ENCODE measurements at regions not wholly inside any gene's neighbourhood (a gene's known extent, or its start where the extent isn't known, plus 50 kb on each side); places are given as distances from the start of the nearest gene placed in this dataset.
A peak's percentile ranks its signal among the peaks of the same experiment; 100 is the strongest.

DNA sequence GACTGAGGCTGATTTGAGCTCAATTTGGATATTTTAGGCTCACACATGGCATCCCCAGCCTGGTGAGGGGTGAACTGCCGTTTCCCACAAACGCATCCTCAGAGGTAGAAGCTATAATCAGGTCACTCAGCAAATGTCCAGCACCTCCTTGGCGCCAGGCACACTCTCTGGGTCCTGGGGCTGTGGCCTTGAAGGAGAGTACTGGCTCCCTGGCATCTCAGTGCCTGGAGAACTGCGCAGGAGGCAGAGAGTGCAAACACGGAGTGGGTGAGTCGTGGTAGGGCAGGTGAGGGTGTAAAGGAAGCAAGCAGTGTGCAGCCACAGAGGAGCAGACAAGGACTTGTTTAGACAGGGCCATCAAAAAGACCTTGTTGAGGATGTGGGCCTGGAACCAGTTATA is 224.0 kb upstream of the ZNF32 start:
- H3K27ac ChIP-seq (ENCODE audit: low read depth, low read length), result no peak overlapping the region
- no peaks in the 10 kb centered on the region for H3K36me3 ChIP-seq (ENCODE audit: control insufficient read depth, insufficient read depth, low read length)
- no peak overlapping the region for H3K9ac ChIP-seq (ENCODE audit: low read length)
- no peak overlapping the region for H3K4me3 ChIP-seq (ENCODE audit: low read length)
- no peaks in the 10 kb centered on the region for H3K27me3 ChIP-seq (ENCODE audit: control insufficient read depth, insufficient read depth, low read length)
- no peaks in the 10 kb centered on the region for H3K4me1 ChIP-seq (ENCODE audit: control insufficient read depth, insufficient read depth, low read length)

- Histone ChIP-seq H3K9ac (ENCODE audit: low read length) (no peak overlapping the region), H3K27ac (ENCODE audit: low read depth, low read length) (no peak overlapping the region), H3K4me3 (ENCODE audit: low read length) (no peak overlapping the region), H3K4me1 (ENCODE audit: control insufficient read depth, insufficient read depth, low read length) (no peaks in the 10 kb centered on the region), H3K27me3 (ENCODE audit: control insufficient read depth, insufficient read depth, low read length) (no peaks in the 10 kb centered on the region), H3K36me3 (ENCODE audit: control insufficient read depth, insufficient read depth, low read length) (no peaks in the 10 kb centered on the region)
Observed at GRCh38 chr10:43871545-43871944, 222.9 kb upstream of the ZNF32 start.

- Histone ChIP-seq H3K36me3 (ENCODE audit: control insufficient read depth, insufficient read depth, low read length) (no peaks in the 10 kb centered on the region), H3K27me3 (ENCODE audit: control insufficient read depth, insufficient read depth, low read length) (no peaks in the 10 kb centered on the region), H3K4me1 (ENCODE audit: control insufficient read depth, insufficient read depth, low read length) (no peaks in the 10 kb centered on the region), H3K27ac (ENCODE audit: low read depth, low read length) (no peak overlapping the region), H3K9ac (ENCODE audit: low read length) (no peak overlapping the region), H3K4me3 (ENCODE audit: low read length) (no peak overlapping the region)
Observed at GRCh38 chr10:43870968-43871439, 222.3 kb upstream of the ZNF32 start.

- H3K4me3 ChIP-seq (ENCODE audit: low read length), result no peak overlapping the region
- H3K4me1 ChIP-seq (ENCODE audit: control insufficient read depth, insufficient read depth, low read length), result no peaks in the 10 kb centered on the region
- no peak overlapping the region for H3K9ac ChIP-seq (ENCODE audit: low read length)
- H3K36me3 ChIP-seq (ENCODE audit: control insufficient read depth, insufficient read depth, low read length), result no peaks in the 10 kb centered on the region
- no peak overlapping the region for H3K27ac ChIP-seq (ENCODE audit: low read depth, low read length)
- no peaks in the 10 kb centered on the region for H3K27me3 ChIP-seq (ENCODE audit: control insufficient read depth, insufficient read depth, low read length)
Observed at GRCh38 chr10:43869669-43870322, 221.1 kb upstream of the ZNF32 start.

DNA sequence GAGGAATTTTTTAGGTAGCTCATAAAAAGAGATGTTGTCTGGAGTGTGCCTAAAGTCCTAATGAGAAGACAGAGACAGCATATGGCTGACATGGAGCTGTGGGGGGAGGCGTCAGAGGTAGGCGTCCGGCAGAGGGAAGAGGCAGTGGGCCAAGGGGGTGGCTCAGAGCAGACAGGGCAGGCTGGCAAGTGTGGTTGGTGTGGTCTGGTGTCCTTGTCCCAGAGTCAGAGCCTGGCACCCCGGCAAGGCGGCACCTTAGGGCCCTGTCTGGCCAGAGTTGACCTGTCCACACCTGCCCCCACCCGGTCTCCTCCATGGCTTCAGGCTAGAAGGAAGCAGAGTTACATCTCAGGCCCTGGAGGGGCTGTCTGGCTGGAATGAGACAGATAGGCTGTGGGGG is 220.3 kb upstream of the ZNF32 start:
- Histone ChIP-seq H3K27me3 (ENCODE audit: control insufficient read depth, insufficient read depth, low read length) (no peaks in the 10 kb centered on the region), H3K4me3 (ENCODE audit: low read length) (no peak overlapping the region), H3K27ac (ENCODE audit: low read depth, low read length) (no peak overlapping the region), H3K4me1 (ENCODE audit: control insufficient read depth, insufficient read depth, low read length) (peaks cover 5% of the 10 kb centered on the region), H3K9ac (ENCODE audit: low read length) (no peak overlapping the region), H3K36me3 (ENCODE audit: control insufficient read depth, insufficient read depth, low read length) (no peaks in the 10 kb centered on the region)

DNA sequence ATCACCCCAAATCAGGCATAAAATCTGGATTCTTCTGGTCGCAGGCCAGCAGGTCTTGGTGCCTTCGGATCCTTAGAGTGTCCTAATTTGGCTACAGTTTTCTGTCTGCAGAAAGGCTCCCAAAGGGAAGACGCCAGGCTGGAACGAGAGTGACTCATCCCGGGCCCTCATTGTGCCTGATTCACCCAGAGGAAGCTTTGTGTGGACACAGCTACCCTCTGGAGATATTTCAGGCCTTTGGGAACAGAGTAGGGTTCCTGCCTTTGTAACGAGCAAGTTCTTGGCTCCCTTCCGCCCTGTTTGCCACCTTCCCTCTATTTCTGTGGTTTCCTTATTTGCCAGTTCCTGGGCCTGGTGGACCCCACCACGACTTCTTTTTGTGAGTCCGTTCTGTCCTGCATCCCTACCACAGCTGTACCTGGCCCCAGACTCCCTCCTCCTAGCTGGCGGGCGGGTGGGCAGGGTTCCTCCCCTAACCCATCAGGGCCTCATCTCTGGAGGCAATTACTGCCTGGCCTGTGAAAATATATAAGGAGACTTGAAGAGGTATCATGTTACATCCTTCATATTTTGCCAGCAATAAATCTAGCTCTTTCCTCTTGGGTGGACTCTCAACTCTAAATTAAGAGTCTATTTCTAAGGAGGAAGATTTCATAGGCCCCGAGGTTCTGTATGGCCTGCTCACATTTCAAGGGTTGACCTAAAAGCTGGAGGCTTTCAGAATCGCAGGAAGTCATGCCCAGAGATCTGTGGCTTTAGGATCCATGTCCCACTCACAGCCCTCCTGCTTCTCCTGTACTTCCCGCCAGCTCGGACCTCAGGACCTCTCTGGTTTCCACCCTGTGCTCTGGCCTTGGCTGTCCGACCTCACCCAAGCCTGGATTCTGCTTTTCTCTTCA is 219.2 kb upstream of the ZNF32 start:
- no peak overlapping the region for H3K4me3 ChIP-seq (ENCODE audit: low read length)
- H3K36me3 ChIP-seq (ENCODE audit: control insufficient read depth, insufficient read depth, low read length), result no peaks in the 10 kb centered on the region
- H3K27ac ChIP-seq (ENCODE audit: low read depth, low read length), result no peak overlapping the region
- peaks cover 6% of the 10 kb centered on the region for H3K4me1 ChIP-seq (ENCODE audit: control insufficient read depth, insufficient read depth, low read length)
- H3K27me3 ChIP-seq (ENCODE audit: control insufficient read depth, insufficient read depth, low read length), result no peaks in the 10 kb centered on the region
- no peak overlapping the region for H3K9ac ChIP-seq (ENCODE audit: low read length)

- H3K27me3 ChIP-seq (ENCODE audit: control insufficient read depth, insufficient read depth, low read length), result no peaks in the 10 kb centered on the region
- no peaks in the 10 kb centered on the region for H3K36me3 ChIP-seq (ENCODE audit: control insufficient read depth, insufficient read depth, low read length)
- H3K27ac ChIP-seq (ENCODE audit: low read depth, low read length), result no peak overlapping the region
- H3K4me3 ChIP-seq (ENCODE audit: low read length), result no peak overlapping the region
- H3K9ac ChIP-seq (ENCODE audit: low read length), result no peak overlapping the region
- peaks cover 6% of the 10 kb centered on the region for H3K4me1 ChIP-seq (ENCODE audit: control insufficient read depth, insufficient read depth, low read length)
Observed at GRCh38 chr10:43867113-43867512, 218.4 kb upstream of the ZNF32 start.

DNA sequence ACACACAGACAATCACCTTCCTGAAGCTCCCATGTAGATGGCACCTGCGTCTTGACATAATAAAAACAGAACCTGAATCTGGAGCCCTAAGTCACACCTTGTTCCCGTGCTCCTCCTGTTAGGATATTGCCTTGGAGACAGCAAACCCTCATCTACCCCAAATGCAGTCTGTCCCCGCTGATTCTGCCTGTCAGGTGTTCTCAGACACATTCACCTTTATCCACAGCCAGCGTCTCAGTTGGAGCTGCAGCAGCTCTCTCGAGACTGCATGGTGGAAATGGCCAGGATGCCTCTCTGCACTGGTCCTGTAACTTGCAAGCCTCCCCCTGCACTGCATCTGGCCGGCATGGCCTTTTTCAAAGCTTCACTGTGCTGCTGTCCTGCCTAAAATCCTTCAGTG is 218.0 kb upstream of the ZNF32 start:
- Histone ChIP-seq H3K4me1 (ENCODE audit: control insufficient read depth, insufficient read depth, low read length) (peaks cover 6% of the 10 kb centered on the region), H3K9ac (ENCODE audit: low read length) (no peak overlapping the region), H3K4me3 (ENCODE audit: low read length) (no peak overlapping the region), H3K27me3 (ENCODE audit: control insufficient read depth, insufficient read depth, low read length) (no peaks in the 10 kb centered on the region), H3K36me3 (ENCODE audit: control insufficient read depth, insufficient read depth, low read length) (no peaks in the 10 kb centered on the region), H3K27ac (ENCODE audit: low read depth, low read length) (no peak overlapping the region)

GRCh38 chr10:43865265-43866135 is 216.8 kb upstream of the ZNF32 start:
- H3K27me3 ChIP-seq (ENCODE audit: control insufficient read depth, insufficient read depth, low read length), result no peaks in the 10 kb centered on the region
- H3K9ac ChIP-seq (ENCODE audit: low read length), result no peak overlapping the region
- H3K27ac ChIP-seq (ENCODE audit: low read depth, low read length), result no peak overlapping the region
- peaks cover 6% of the 10 kb centered on the region for H3K4me1 ChIP-seq (ENCODE audit: control insufficient read depth, insufficient read depth, low read length)
- H3K36me3 ChIP-seq (ENCODE audit: control insufficient read depth, insufficient read depth, low read length), result no peaks in the 10 kb centered on the region
- H3K4me3 ChIP-seq (ENCODE audit: low read length), result no peak overlapping the region

DNA sequence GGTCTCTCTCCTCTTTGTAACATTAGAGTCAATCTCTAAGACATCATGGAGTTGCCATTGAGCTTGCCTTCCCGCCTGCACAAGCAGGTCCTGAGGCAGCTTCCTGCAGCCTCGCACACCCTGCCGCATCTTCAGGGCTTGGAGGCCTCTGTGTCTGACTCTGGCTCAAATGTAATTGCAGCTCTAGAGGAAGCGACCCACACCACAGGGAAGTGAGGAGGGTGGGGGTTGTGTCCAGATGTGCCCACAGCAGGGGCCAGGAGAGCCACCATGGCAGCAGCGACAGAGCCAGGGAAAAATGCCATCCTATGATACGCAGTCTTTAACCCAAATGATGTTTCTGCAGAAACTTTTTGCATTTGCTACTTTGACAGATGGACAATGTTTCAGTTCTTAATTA is 216.0 kb upstream of the ZNF32 start:
- no peaks in the 10 kb centered on the region for H3K36me3 ChIP-seq (ENCODE audit: control insufficient read depth, insufficient read depth, low read length)
- peaks cover 6% of the 10 kb centered on the region for H3K4me1 ChIP-seq (ENCODE audit: control insufficient read depth, insufficient read depth, low read length)
- H3K27me3 ChIP-seq (ENCODE audit: control insufficient read depth, insufficient read depth, low read length), result no peaks in the 10 kb centered on the region
- no peak overlapping the region for H3K27ac ChIP-seq (ENCODE audit: low read depth, low read length)
- H3K9ac ChIP-seq (ENCODE audit: low read length), result no peak overlapping the region
- no peak overlapping the region for H3K4me3 ChIP-seq (ENCODE audit: low read length)

DNA sequence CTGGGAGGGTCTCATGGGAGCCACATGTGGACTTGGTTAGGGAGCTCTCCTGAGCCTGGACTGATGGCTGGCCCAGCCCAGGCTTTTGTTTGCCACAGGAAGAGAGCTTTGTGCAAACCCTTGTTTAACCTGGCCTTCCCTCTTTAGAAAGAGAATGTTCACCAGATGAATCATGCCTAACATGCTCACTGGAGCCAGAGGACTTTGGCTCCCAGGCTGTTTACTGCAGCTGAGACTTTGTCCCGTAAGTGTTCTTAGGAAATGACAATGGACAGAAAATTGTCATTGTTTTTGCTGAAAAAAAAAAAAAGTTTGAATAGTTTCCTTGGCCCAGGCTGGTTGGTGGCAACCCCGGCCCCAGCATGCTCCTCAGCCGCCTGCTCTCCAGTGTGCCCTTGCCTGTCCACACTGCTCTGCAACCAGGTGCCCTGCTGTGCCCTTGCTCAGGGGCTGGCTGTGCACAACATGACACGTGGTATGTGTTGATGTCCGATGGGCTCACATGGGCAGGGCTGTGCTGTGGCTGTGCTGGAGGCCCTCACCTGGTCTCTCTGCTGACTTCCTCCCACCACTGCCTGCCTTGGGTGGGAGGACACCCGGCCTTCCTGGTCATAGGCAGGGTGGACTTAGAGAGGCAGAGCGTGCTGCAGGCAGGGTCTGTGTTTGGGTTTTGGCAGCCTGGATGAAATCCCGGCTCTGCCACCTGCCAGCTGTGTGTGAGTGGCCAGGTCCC is 215.3 kb upstream of the ZNF32 start:
- Histone ChIP-seq H3K27me3 (ENCODE audit: control insufficient read depth, insufficient read depth, low read length) (no peaks in the 10 kb centered on the region), H3K4me3 (ENCODE audit: low read length) (no peak overlapping the region), H3K27ac (ENCODE audit: low read depth, low read length) (peak overlapping the region; percentile 24), H3K9ac (ENCODE audit: low read length) (no peak overlapping the region), H3K4me1 (ENCODE audit: control insufficient read depth, insufficient read depth, low read length) (peaks cover 6% of the 10 kb centered on the region), H3K36me3 (ENCODE audit: control insufficient read depth, insufficient read depth, low read length) (no peaks in the 10 kb centered on the region)

DNA sequence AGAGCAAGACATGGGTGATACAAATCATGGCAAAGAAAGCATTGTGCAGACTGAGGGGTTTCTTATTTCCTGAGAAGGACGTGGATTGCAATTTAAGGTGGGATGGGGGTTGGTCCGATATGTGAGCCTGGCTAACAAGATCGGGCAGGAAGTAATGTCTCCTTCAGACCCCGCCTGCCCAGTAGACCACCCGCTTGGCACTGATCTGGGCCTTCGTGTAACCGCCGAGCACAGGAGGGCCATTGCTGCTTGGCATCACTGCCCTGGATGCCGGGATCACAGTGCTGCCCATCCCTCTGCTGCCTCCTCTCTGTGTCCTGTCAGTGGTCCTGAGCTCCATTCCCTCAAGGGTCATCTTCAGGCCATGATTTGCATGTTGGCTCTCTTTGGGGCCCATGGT is 214.6 kb upstream of the ZNF32 start:
- Histone ChIP-seq H3K27ac (ENCODE audit: low read depth, low read length) (no peak overlapping the region), H3K36me3 (ENCODE audit: control insufficient read depth, insufficient read depth, low read length) (no peaks in the 10 kb centered on the region), H3K9ac (ENCODE audit: low read length) (no peak overlapping the region), H3K4me3 (ENCODE audit: low read length) (no peak overlapping the region), H3K27me3 (ENCODE audit: control insufficient read depth, insufficient read depth, low read length) (no peaks in the 10 kb centered on the region), H3K4me1 (ENCODE audit: control insufficient read depth, insufficient read depth, low read length) (peaks cover 6% of the 10 kb centered on the region)
